H1 (cell line): ENCODE measurements at regions not wholly inside any gene's neighbourhood (a gene's known extent, or its start where the extent isn't known, plus 50 kb on each side); places are given as distances from the start of the nearest gene placed in this dataset.

Experiments
- CTCF ChIA-PET: fragments of 300-600 bp; sonication (Branson Sonifier 250); formaldehyde crosslinking; loops from one replicate; lab custom pipeline; 2021; ENCODE audit not compliant: partially characterized antibody; lab: Charles Lee
- POLR2A ChIA-PET: fragments of 300-600 bp; sonication (Branson Sonifier 250); formaldehyde crosslinking; loops from one replicate; lab custom pipeline; 2021; ENCODE audit warnings: inconsistent platforms; ENCODE audit not compliant: partially characterized antibody; lab: Charles Lee
- DNase-seq, 2 experiments: peaks; one replicate each; pipeline versions ENCODE4 v3.0.0 to v3.0.0-alpha.2; 2010 to 2022; ENCODE audit warnings: low spot score in 2 of 2, low read depth in 1 of 2, mixed read lengths in 1 of 2
- FAIRE-seq: peaks from 2 replicates; lab custom pipeline; 2011; peaks lifted over from hg19 to GRCh38; lab: Jason Lieb, UNC
- H2AFZ ChIP-seq: 2 replicates; pipeline ENCODE4 v1.8.1; 2012; ENCODE audit warnings: low read length, inconsistent platforms
- H2AK5ac ChIP-seq: 2 replicates; pipeline ENCODE4 v1.6.1; 2013; ENCODE audit warnings: low read depth, low read length
- H2BK120ac ChIP-seq: replicated peaks from 2 replicates; pipeline ENCODE3; 2013; ENCODE audit warnings: low read depth, low read length, inconsistent platforms
- H2BK12ac ChIP-seq: 2 replicates; pipeline ENCODE4 v1.6.1; 2013; ENCODE audit warnings: low read depth, low read length
- H2BK15ac ChIP-seq: 2 replicates; pipeline ENCODE4 v1.6.1; 2013; ENCODE audit warnings: low read length
- H2BK20ac ChIP-seq: 2 replicates; pipeline ENCODE4 v1.6.1; 2013; ENCODE audit warnings: low read length
- H2BK5ac ChIP-seq: 2 replicates; pipeline ENCODE4 v1.6.1; 2013; ENCODE audit warnings: low read depth, low read length
- H3K14ac ChIP-seq: 2 replicates; pipeline ENCODE4 v1.6.1; 2013; ENCODE audit warnings: inconsistent platforms; ENCODE audit not compliant: insufficient read length
- H3K18ac ChIP-seq: 2 replicates; pipeline ENCODE4 v1.6.1; 2013; ENCODE audit warnings: low read length; ENCODE audit errors: extremely low read depth
- H3K23ac ChIP-seq: 2 replicates; pipeline ENCODE4 v1.6.1; 2013; ENCODE audit warnings: inconsistent platforms; ENCODE audit not compliant: insufficient read length
- H3K23me2 ChIP-seq: 2 replicates; pipeline ENCODE4 v1.6.1; 2013; ENCODE audit warnings: low read depth, low read length
- H3K27ac ChIP-seq: 2 replicates; pipeline ENCODE4 v1.6.1; 2011; ENCODE audit warnings: low read depth, low read length, inconsistent platforms
- H3K27me3 ChIP-seq, 4 experiments: replicated peaks in 1 of 4; 1 replicate in 1 of 4; 2 replicates in 3 of 4; pipeline versions ENCODE4 v1.6.1 to v1.8.1; 2011 to 2013; ENCODE audit warnings: low read length in 3 of 4, mild to moderate bottlenecking in 3 of 4, inconsistent platforms in 2 of 4, mixed read lengths in 2 of 4, moderate library complexity in 1 of 4; ENCODE audit not compliant: control insufficient read depth in 3 of 4, insufficient read depth in 3 of 4; ENCODE audit errors: extremely low read depth in 1 of 4
- H3K36me3 ChIP-seq, 4 experiments: 2 replicates each; pipeline versions ENCODE4 v1.6.1 to v1.8.1; 2011 to 2013; ENCODE audit warnings: mild to moderate bottlenecking in 4 of 4, low read length in 3 of 4, moderate library complexity in 2 of 4, control low read depth in 1 of 4, inconsistent platforms in 1 of 4; ENCODE audit not compliant: insufficient read depth in 4 of 4, control insufficient read depth in 2 of 4
- H3K4ac ChIP-seq: replicated peaks from 2 replicates; pipeline ENCODE3; 2013; ENCODE audit warnings: low read length, low read depth, mixed read lengths, inconsistent platforms; ENCODE audit not compliant: insufficient read length
- H3K4me1 ChIP-seq, 4 experiments: replicated peaks in 1 of 4; 1 replicate in 1 of 4; 2 replicates in 3 of 4; pipeline versions ENCODE4 v1.6.1 to v1.8.1; 2011 to 2013; ENCODE audit warnings: low read length in 3 of 4, inconsistent platforms in 2 of 4, mixed read lengths in 1 of 4; ENCODE audit not compliant: insufficient read depth in 4 of 4, control insufficient read depth in 3 of 4
- H3K4me2 ChIP-seq, 2 experiments: 2 replicates each; pipeline versions ENCODE4 v1.6.1 to v1.8.1; 2011 to 2013; ENCODE audit warnings: low read depth in 2 of 2, low read length in 2 of 2, control low read depth in 1 of 2, inconsistent platforms in 1 of 2, mild to moderate bottlenecking in 1 of 2; ENCODE audit not compliant: insufficient read depth in 1 of 2
- H3K4me3 ChIP-seq, 4 experiments: fragments of 200-600, 300-600 bp in 1 of 4; sonication (generic), shearing (Covaris generic), sonication (Bioruptor Twin) in 1 of 4; 2 replicates each; pipeline versions ENCODE4 v1.5.1 to v1.8.1; 2011 to 2016; ENCODE audit warnings: low read length in 4 of 4, low read depth in 3 of 4, control low read depth in 2 of 4, inconsistent platforms in 2 of 4, mild to moderate bottlenecking in 2 of 4, mixed read lengths in 1 of 4, moderate library complexity in 1 of 4; ENCODE audit not compliant: insufficient read depth in 2 of 4; ENCODE audit errors: extremely low read depth in 1 of 4
- H3K56ac ChIP-seq: replicated peaks from 2 replicates; pipeline ENCODE3; 2013; ENCODE audit warnings: low read depth, mild to moderate bottlenecking, mixed read lengths, low read length, inconsistent platforms; ENCODE audit not compliant: insufficient read length
- H3K79me1 ChIP-seq: 2 replicates; pipeline ENCODE4 v1.6.1; 2013; ENCODE audit warnings: low read depth, low read length, control low read depth
- H3K79me2 ChIP-seq, 2 experiments: 2 replicates each; pipeline versions ENCODE4 v1.6.1 to v1.8.1; 2012 to 2013; ENCODE audit warnings: low read length in 2 of 2, mild to moderate bottlenecking in 2 of 2, inconsistent platforms in 1 of 2; ENCODE audit not compliant: insufficient read depth in 2 of 2, control insufficient read depth in 1 of 2
- H3K9ac ChIP-seq, 4 experiments: replicated peaks in 1 of 4; 1 replicate in 1 of 4; 2 replicates in 3 of 4; pipeline versions ENCODE4 v1.6.1 to v1.8.1; 2011 to 2013; ENCODE audit warnings: low read depth in 3 of 4, low read length in 3 of 4, control low read depth in 2 of 4, mild to moderate bottlenecking in 2 of 4, moderate library complexity in 2 of 4, inconsistent platforms in 1 of 4; ENCODE audit errors: extremely low read depth in 1 of 4
- H3K9me3 ChIP-seq, 2 experiments: 2 replicates each; pipeline versions ENCODE4 v1.6.1 to v1.8.1; 2012 to 2013; ENCODE audit warnings: mild to moderate bottlenecking in 2 of 2, moderate library complexity in 2 of 2, control low read depth in 1 of 2, inconsistent platforms in 1 of 2, low read depth in 1 of 2, low read length in 1 of 2, mixed read lengths in 1 of 2; ENCODE audit not compliant: insufficient read depth in 2 of 2
- H4K20me1 ChIP-seq, 2 experiments: replicated peaks in 1 of 2; 2 replicates each; pipeline versions ENCODE3 to v1.8.1; 2011 to 2013; ENCODE audit warnings: inconsistent platforms in 2 of 2, low read length in 2 of 2, mild to moderate bottlenecking in 1 of 2; ENCODE audit not compliant: insufficient read depth in 2 of 2, control insufficient read depth in 1 of 2
- H4K5ac ChIP-seq: 2 replicates; pipeline ENCODE4 v1.6.1; 2013; ENCODE audit warnings: low read length, low read depth, mixed read lengths, inconsistent platforms; ENCODE audit not compliant: insufficient read length
- H4K8ac ChIP-seq: 2 replicates; pipeline ENCODE4 v1.8.0; 2013; ENCODE audit warnings: mild to moderate bottlenecking, moderate library complexity, low read length, inconsistent platforms; ENCODE audit not compliant: insufficient read depth; ENCODE audit errors: extremely low read depth
- H4K91ac ChIP-seq: replicated peaks from 2 replicates; pipeline ENCODE3; 2013; ENCODE audit warnings: low read length, mixed read lengths, inconsistent platforms; ENCODE audit not compliant: insufficient read length
- BRCA1 ChIP-seq: IDR thresholded peaks from 2 replicates; pipeline ENCODE4 v1.6.1; 2012; ENCODE audit warnings: low read depth, low read length, improper control_type of control experiment
- CBX8 ChIP-seq: fragments of 300-800, 300-1000 bp; sonication (generic); IDR thresholded peaks from 2 replicates; pipeline ENCODE4 v1.7.1; 2016; ENCODE audit warnings: low read depth, low read length, borderline replicate concordance
- GTF2F1 ChIP-seq: IDR thresholded peaks from 2 replicates; pipeline ENCODE4 v1.6.1; 2012; ENCODE audit warnings: low read depth, low read length, improper control_type of control experiment, borderline replicate concordance
- HDAC2 ChIP-seq, 2 experiments: fragments of 300-600 bp in 1 of 2; sonication (generic) in 1 of 2; IDR thresholded peaks; 2 replicates each; pipeline ENCODE4 v1.6.1; 2011 to 2012; ENCODE audit warnings: low read depth in 2 of 2, low read length in 2 of 2, mild to moderate bottlenecking in 2 of 2, moderate library complexity in 2 of 2, borderline replicate concordance in 1 of 2, inconsistent platforms in 1 of 2
- KDM1A ChIP-seq: fragments of 200-600, 300-600 bp; sonication (generic); IDR thresholded peaks from 2 replicates; pipeline ENCODE4 v1.7.1; 2016; ENCODE audit warnings: mild to moderate bottlenecking, low read length, borderline replicate concordance
- KDM4A ChIP-seq: IDR thresholded peaks from one replicate; pipeline ENCODE4 v1.7.1; 2012; ENCODE audit warnings: low read depth, mild to moderate bottlenecking, moderate library complexity, low read length, inconsistent platforms; ENCODE audit not compliant: severe bottlenecking
- PHF8 ChIP-seq: fragments of 200-600 bp; sonication (generic); conservative IDR thresholded peaks from 2 replicates; pipeline ENCODE4 v1.7.1; 2012; ENCODE audit warnings: low read depth, mild to moderate bottlenecking, inconsistent platforms, low read length, moderate library complexity
- TAF7 ChIP-seq: optimal IDR thresholded peaks from 2 replicates; pipeline ENCODE3; 2011; ENCODE audit warnings: low read depth, mild to moderate bottlenecking, inconsistent platforms, low read length, moderate library complexity, borderline replicate concordance
- WGBS, 2 experiments: shearing (Covaris generic) in 1 of 2; methylation state at CpG; one replicate each; pipeline versions ENCODE4 v1.1.6 to v1.1.7; 2013 to 2015; ENCODE audit warnings: low lambda C conversion rate in 2 of 2, mixed read lengths in 2 of 2, inconsistent platforms in 1 of 2, low coverage in 1 of 2, missing lambda C conversion rate in 1 of 2; ENCODE audit not compliant: insufficient replicate concordance in 2 of 2, insufficient coverage in 1 of 2, insufficient read length in 1 of 2; ENCODE audit errors: extremely low coverage in 1 of 2, missing lambda C conversion rate in 1 of 2; 5-methylcytosine and 5-hydroxymethylcytosine counted together

DNA sequence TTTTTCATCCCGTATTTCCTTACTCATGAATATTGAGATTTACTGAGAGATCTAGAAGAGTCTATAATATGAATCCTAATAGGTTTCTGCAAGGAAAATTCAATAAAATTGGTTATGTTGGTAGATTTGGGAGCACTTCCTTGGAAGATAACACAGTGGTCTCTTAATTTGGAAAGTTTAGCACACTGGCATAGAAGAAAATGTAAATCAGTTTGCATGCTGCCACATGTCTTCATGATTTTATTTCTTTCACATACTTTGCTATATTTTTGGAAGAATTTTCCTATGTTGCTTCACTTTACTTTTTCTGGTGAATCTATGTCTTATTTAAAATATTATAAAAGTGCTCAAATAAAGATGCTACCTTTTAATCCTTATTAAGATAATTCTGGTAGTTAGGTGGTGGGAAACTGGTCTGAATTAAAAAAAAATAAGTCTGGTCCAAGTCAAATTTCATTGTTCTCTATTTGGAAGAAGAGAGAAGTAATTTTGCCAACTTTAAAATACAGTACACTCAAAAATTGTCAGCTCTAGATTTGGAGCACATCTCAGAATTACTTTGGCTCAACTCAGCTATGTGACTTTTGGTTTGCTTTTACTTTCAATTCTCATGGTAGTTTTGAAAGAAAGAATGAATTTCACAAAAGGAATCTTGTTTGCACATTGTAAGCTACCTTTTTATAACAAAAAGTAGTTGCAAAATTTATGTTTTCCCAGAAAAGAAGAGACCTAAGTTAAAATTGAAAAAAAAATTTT is 197.3 kb downstream of the CENPW start:
- H4K5ac ChIP-seq, result no peak overlapping the region
- no peaks in the 10 kb centered on the region; the same call in 1 of the 2 replicates for H3K23me2 ChIP-seq
- peaks cover 0 to 1% (median 0%) of the 10 kb centered on the region in 4 experiments; a peak in 1 of 7 replicates for H3K27me3 ChIP-seq
- no peak overlapping the region for H2AK5ac ChIP-seq
- H4K20me1 ChIP-seq, result no peaks in the 10 kb centered on the region
- H2BK20ac ChIP-seq, result no peak overlapping the region
- no peaks in the 10 kb centered on the region for H3K36me3 ChIP-seq
- H3K18ac ChIP-seq, result no peak overlapping the region
- H2BK15ac ChIP-seq, result no peak overlapping the region
- no peaks in the 10 kb centered on the region for H3K9me3 ChIP-seq
- H4K91ac ChIP-seq, result no peak overlapping the region
- H3K4me1 ChIP-seq, result no peaks in the 10 kb centered on the region
- no peak overlapping the region for H3K56ac ChIP-seq
- H2BK12ac ChIP-seq, result no peak overlapping the region
- no peaks in the 10 kb centered on the region for H3K79me2 ChIP-seq
- H3K4ac ChIP-seq, result no peak overlapping the region
- FAIRE-seq (no peak), DNase-seq (no peak)
- 93% methylated on average over 1 of the region's 1 CpG; no CpG with 5 or more reads in 1 of the 2 experiments for WGBS, 2 experiments
- no peak overlapping the region for H3K23ac ChIP-seq
- no peak overlapping the region for H3K4me2 ChIP-seq
- H2BK120ac ChIP-seq, result no peak overlapping the region
- H3K79me1 ChIP-seq, result no peaks in the 10 kb centered on the region
- H2AFZ ChIP-seq, result no peak overlapping the region
- no peak overlapping the region for H3K4me3 ChIP-seq
- H3K27ac ChIP-seq, result no peak overlapping the region
- H2BK5ac ChIP-seq, result no peak overlapping the region
- H3K14ac ChIP-seq, result no peak overlapping the region
- H3K9ac ChIP-seq, result no peak overlapping the region
- ChIA-PET CTCF (no interaction called here), POLR2A (no interaction called here)
- H4K8ac ChIP-seq, result no peak overlapping the region
- no peak for TF ChIP-seq KDM1A
- no peak for TF ChIP-seq PHF8
- TF ChIP-seq KDM4A, result no peak
- no peak for TF ChIP-seq BRCA1
- TF ChIP-seq GTF2F1, result no peak
- TF ChIP-seq HDAC2 (IDR thresholded peaks at IDR 0.05; ENCODE audit: borderline replicate concordance in 1 of 2, low read depth in 2 of 2, low read length in 2 of 2), result no peak
- no peak for TF ChIP-seq CBX8
- TF ChIP-seq TAF7, result no peak
